H1 (cell line): ENCODE measurements at regions not wholly inside any gene's neighbourhood (a gene's known extent, or its start where the extent isn't known, plus 50 kb on each side); places are given as distances from the start of the nearest gene placed in this dataset.
"Not testable (repeated sequence)": the region's sequence is repeated elsewhere in the genome, so short reads cannot be mapped to it uniquely, and the experiment has no call there.

ENCODE experiments used
- CTCF ChIA-PET: fragments of 300-600 bp; sonication (Branson Sonifier 250); formaldehyde crosslinking; loops from one replicate; lab custom pipeline; 2021; ENCODE audit not compliant: partially characterized antibody; lab: Charles Lee
- POLR2A ChIA-PET: fragments of 300-600 bp; sonication (Branson Sonifier 250); formaldehyde crosslinking; loops from one replicate; lab custom pipeline; 2021; ENCODE audit warnings: inconsistent platforms; ENCODE audit not compliant: partially characterized antibody; lab: Charles Lee
- DNase-seq, 2 experiments: peaks; one replicate each; pipeline versions ENCODE4 v3.0.0 to v3.0.0-alpha.2; 2010 to 2022; ENCODE audit warnings: low spot score in 2 of 2, low read depth in 1 of 2, mixed read lengths in 1 of 2
- FAIRE-seq: peaks from 2 replicates; lab custom pipeline; 2011; peaks lifted over from hg19 to GRCh38; lab: Jason Lieb, UNC
- H2AFZ ChIP-seq: 2 replicates; pipeline ENCODE4 v1.8.1; 2012; ENCODE audit warnings: low read length, inconsistent platforms
- H2AK5ac ChIP-seq: 2 replicates; pipeline ENCODE4 v1.6.1; 2013; ENCODE audit warnings: low read depth, low read length
- H2BK120ac ChIP-seq: replicated peaks from 2 replicates; pipeline ENCODE3; 2013; ENCODE audit warnings: low read depth, low read length, inconsistent platforms
- H2BK12ac ChIP-seq: 2 replicates; pipeline ENCODE4 v1.6.1; 2013; ENCODE audit warnings: low read depth, low read length
- H2BK15ac ChIP-seq: 2 replicates; pipeline ENCODE4 v1.6.1; 2013; ENCODE audit warnings: low read length
- H2BK20ac ChIP-seq: 2 replicates; pipeline ENCODE4 v1.6.1; 2013; ENCODE audit warnings: low read length
- H2BK5ac ChIP-seq: 2 replicates; pipeline ENCODE4 v1.6.1; 2013; ENCODE audit warnings: low read depth, low read length
- H3K14ac ChIP-seq: 2 replicates; pipeline ENCODE4 v1.6.1; 2013; ENCODE audit warnings: inconsistent platforms; ENCODE audit not compliant: insufficient read length
- H3K18ac ChIP-seq: 2 replicates; pipeline ENCODE4 v1.6.1; 2013; ENCODE audit warnings: low read length; ENCODE audit errors: extremely low read depth
- H3K23ac ChIP-seq: 2 replicates; pipeline ENCODE4 v1.6.1; 2013; ENCODE audit warnings: inconsistent platforms; ENCODE audit not compliant: insufficient read length
- H3K23me2 ChIP-seq: 2 replicates; pipeline ENCODE4 v1.6.1; 2013; ENCODE audit warnings: low read depth, low read length
- H3K27ac ChIP-seq: 2 replicates; pipeline ENCODE4 v1.6.1; 2011; ENCODE audit warnings: low read depth, low read length, inconsistent platforms
- H3K27me3 ChIP-seq, 4 experiments: replicated peaks in 1 of 4; 1 replicate in 1 of 4; 2 replicates in 3 of 4; pipeline versions ENCODE4 v1.6.1 to v1.8.1; 2011 to 2013; ENCODE audit warnings: low read length in 3 of 4, mild to moderate bottlenecking in 3 of 4, inconsistent platforms in 2 of 4, mixed read lengths in 2 of 4, moderate library complexity in 1 of 4; ENCODE audit not compliant: control insufficient read depth in 3 of 4, insufficient read depth in 3 of 4; ENCODE audit errors: extremely low read depth in 1 of 4
- H3K36me3 ChIP-seq, 4 experiments: 2 replicates each; pipeline versions ENCODE4 v1.6.1 to v1.8.1; 2011 to 2013; ENCODE audit warnings: mild to moderate bottlenecking in 4 of 4, low read length in 3 of 4, moderate library complexity in 2 of 4, control low read depth in 1 of 4, inconsistent platforms in 1 of 4; ENCODE audit not compliant: insufficient read depth in 4 of 4, control insufficient read depth in 2 of 4
- H3K4ac ChIP-seq: replicated peaks from 2 replicates; pipeline ENCODE3; 2013; ENCODE audit warnings: low read length, low read depth, mixed read lengths, inconsistent platforms; ENCODE audit not compliant: insufficient read length
- H3K4me1 ChIP-seq, 4 experiments: replicated peaks in 1 of 4; 1 replicate in 1 of 4; 2 replicates in 3 of 4; pipeline versions ENCODE4 v1.6.1 to v1.8.1; 2011 to 2013; ENCODE audit warnings: low read length in 3 of 4, inconsistent platforms in 2 of 4, mixed read lengths in 1 of 4; ENCODE audit not compliant: insufficient read depth in 4 of 4, control insufficient read depth in 3 of 4
- H3K4me2 ChIP-seq, 2 experiments: 2 replicates each; pipeline versions ENCODE4 v1.6.1 to v1.8.1; 2011 to 2013; ENCODE audit warnings: low read depth in 2 of 2, low read length in 2 of 2, control low read depth in 1 of 2, inconsistent platforms in 1 of 2, mild to moderate bottlenecking in 1 of 2; ENCODE audit not compliant: insufficient read depth in 1 of 2
- H3K4me3 ChIP-seq, 4 experiments: fragments of 200-600, 300-600 bp in 1 of 4; sonication (generic), shearing (Covaris generic), sonication (Bioruptor Twin) in 1 of 4; 2 replicates each; pipeline versions ENCODE4 v1.5.1 to v1.8.1; 2011 to 2016; ENCODE audit warnings: low read length in 4 of 4, low read depth in 3 of 4, control low read depth in 2 of 4, inconsistent platforms in 2 of 4, mild to moderate bottlenecking in 2 of 4, mixed read lengths in 1 of 4, moderate library complexity in 1 of 4; ENCODE audit not compliant: insufficient read depth in 2 of 4; ENCODE audit errors: extremely low read depth in 1 of 4
- H3K56ac ChIP-seq: replicated peaks from 2 replicates; pipeline ENCODE3; 2013; ENCODE audit warnings: low read depth, mild to moderate bottlenecking, mixed read lengths, low read length, inconsistent platforms; ENCODE audit not compliant: insufficient read length
- H3K79me1 ChIP-seq: 2 replicates; pipeline ENCODE4 v1.6.1; 2013; ENCODE audit warnings: low read depth, low read length, control low read depth
- H3K79me2 ChIP-seq, 2 experiments: 2 replicates each; pipeline versions ENCODE4 v1.6.1 to v1.8.1; 2012 to 2013; ENCODE audit warnings: low read length in 2 of 2, mild to moderate bottlenecking in 2 of 2, inconsistent platforms in 1 of 2; ENCODE audit not compliant: insufficient read depth in 2 of 2, control insufficient read depth in 1 of 2
- H3K9ac ChIP-seq, 4 experiments: replicated peaks in 1 of 4; 1 replicate in 1 of 4; 2 replicates in 3 of 4; pipeline versions ENCODE4 v1.6.1 to v1.8.1; 2011 to 2013; ENCODE audit warnings: low read depth in 3 of 4, low read length in 3 of 4, control low read depth in 2 of 4, mild to moderate bottlenecking in 2 of 4, moderate library complexity in 2 of 4, inconsistent platforms in 1 of 4; ENCODE audit errors: extremely low read depth in 1 of 4
- H3K9me3 ChIP-seq, 2 experiments: 2 replicates each; pipeline versions ENCODE4 v1.6.1 to v1.8.1; 2012 to 2013; ENCODE audit warnings: mild to moderate bottlenecking in 2 of 2, moderate library complexity in 2 of 2, control low read depth in 1 of 2, inconsistent platforms in 1 of 2, low read depth in 1 of 2, low read length in 1 of 2, mixed read lengths in 1 of 2; ENCODE audit not compliant: insufficient read depth in 2 of 2
- H4K20me1 ChIP-seq, 2 experiments: replicated peaks in 1 of 2; 2 replicates each; pipeline versions ENCODE3 to v1.8.1; 2011 to 2013; ENCODE audit warnings: inconsistent platforms in 2 of 2, low read length in 2 of 2, mild to moderate bottlenecking in 1 of 2; ENCODE audit not compliant: insufficient read depth in 2 of 2, control insufficient read depth in 1 of 2
- H4K5ac ChIP-seq: 2 replicates; pipeline ENCODE4 v1.6.1; 2013; ENCODE audit warnings: low read length, low read depth, mixed read lengths, inconsistent platforms; ENCODE audit not compliant: insufficient read length
- H4K8ac ChIP-seq: 2 replicates; pipeline ENCODE4 v1.8.0; 2013; ENCODE audit warnings: mild to moderate bottlenecking, moderate library complexity, low read length, inconsistent platforms; ENCODE audit not compliant: insufficient read depth; ENCODE audit errors: extremely low read depth
- H4K91ac ChIP-seq: replicated peaks from 2 replicates; pipeline ENCODE3; 2013; ENCODE audit warnings: low read length, mixed read lengths, inconsistent platforms; ENCODE audit not compliant: insufficient read length
- SP1 ChIP-seq: IDR thresholded peaks from 2 replicates; pipeline ENCODE4 v1.6.1; 2011; ENCODE audit warnings: low read depth, low read length
- WGBS, 2 experiments: shearing (Covaris generic) in 1 of 2; methylation state at CpG; one replicate each; pipeline versions ENCODE4 v1.1.6 to v1.1.7; 2013 to 2015; ENCODE audit warnings: low lambda C conversion rate in 2 of 2, mixed read lengths in 2 of 2, inconsistent platforms in 1 of 2, low coverage in 1 of 2, missing lambda C conversion rate in 1 of 2; ENCODE audit not compliant: insufficient replicate concordance in 2 of 2, insufficient coverage in 1 of 2, insufficient read length in 1 of 2; ENCODE audit errors: extremely low coverage in 1 of 2, missing lambda C conversion rate in 1 of 2; 5-methylcytosine and 5-hydroxymethylcytosine counted together

GRCh38 chr11:97636741-97637140, 1246.9 kb downstream of the JRKL start:
- H2AFZ ChIP-seq, POLR2A ChIA-PET, H3K9ac ChIP-seq, H3K4me2 ChIP-seq, H3K23ac ChIP-seq, H3K4ac ChIP-seq, H3K27ac ChIP-seq, H4K20me1 ChIP-seq, H3K18ac ChIP-seq, H2BK5ac ChIP-seq, H4K91ac ChIP-seq, H2AK5ac ChIP-seq, H3K79me1 ChIP-seq, FAIRE-seq, H2BK12ac ChIP-seq, H3K23me2 ChIP-seq, H3K36me3 ChIP-seq, H3K56ac ChIP-seq, H2BK20ac ChIP-seq, H3K9me3 ChIP-seq, H4K5ac ChIP-seq, CTCF ChIA-PET, H2BK120ac ChIP-seq, H3K14ac ChIP-seq, DNase-seq, H4K8ac ChIP-seq, H3K27me3 ChIP-seq, H3K79me2 ChIP-seq, H2BK15ac ChIP-seq: not testable (repeated sequence)
- Histone ChIP-seq H3K4me1 (peaks cover 0 to 17% (median 3%) of the 10 kb centered on the region in 4 experiments; a peak in 3 of 7 replicates), H3K4me3 (peak overlapping the region in 2 of 4 experiments; percentile 3 to 42; a peak in 2 of 8 replicates)
- WGBS, 2 experiments, result 12% methylated on average over 4 of the region's 4 CpGs; no CpG with 5 or more reads in 1 of the 2 experiments
- peak; percentile 36; the same call in 1 of the 2 replicates for TF ChIP-seq SP1
